GM12865 (cell line): ENCODE measurements at regions not wholly inside any gene's neighbourhood (a gene's known extent, or its start where the extent isn't known, plus 50 kb on each side); places are given as distances from the start of the nearest gene placed in this dataset.
"Not testable (repeated sequence)": the region's sequence is repeated elsewhere in the genome, so short reads cannot be mapped to it uniquely, and the experiment has no call there.

Experiments
- DNase-seq: peaks from one replicate; pipeline ENCODE4 v3.0.0; 2010; ENCODE audit warnings: low read depth
- H3K4me3 ChIP-seq: 2 replicates; pipeline ENCODE4 v1.5.1; 2011; ENCODE audit warnings: mild to moderate bottlenecking, low read depth, low read length, control low read depth
- TF ChIP-seq, protein P1 (sequence below): IDR thresholded peaks from 2 replicates; pipeline ENCODE4 v1.5.1; 2011; ENCODE audit warnings: low read length, control low read depth, low read depth, inconsistent platforms; ENCODE audit not compliant: insufficient read depth; ENCODE audit errors: missing control alignments

DNA sequence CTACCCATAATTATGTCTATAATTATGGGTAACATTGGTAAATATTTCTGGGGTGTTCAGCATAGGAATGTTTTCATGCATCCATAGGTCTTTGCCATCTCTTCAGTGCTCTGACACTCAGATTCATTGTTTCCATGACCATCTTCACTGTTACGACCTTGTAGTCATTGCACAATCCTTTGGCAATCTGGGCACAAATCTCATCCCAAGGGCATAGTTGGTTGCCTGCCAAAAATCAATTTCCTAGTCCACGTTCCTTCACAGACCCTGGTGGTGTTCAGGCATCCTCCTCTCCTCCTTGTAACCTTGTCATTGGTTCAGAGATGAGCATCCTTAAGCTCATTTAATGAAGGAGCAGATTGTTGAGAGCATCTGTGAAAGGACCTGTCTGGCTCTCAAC, 1400.7 kb downstream of the CDH12 start:
- no peak for DNase-seq
- H3K4me3 ChIP-seq, result no peak overlapping the region
- TF ChIP-seq, protein P1, sequence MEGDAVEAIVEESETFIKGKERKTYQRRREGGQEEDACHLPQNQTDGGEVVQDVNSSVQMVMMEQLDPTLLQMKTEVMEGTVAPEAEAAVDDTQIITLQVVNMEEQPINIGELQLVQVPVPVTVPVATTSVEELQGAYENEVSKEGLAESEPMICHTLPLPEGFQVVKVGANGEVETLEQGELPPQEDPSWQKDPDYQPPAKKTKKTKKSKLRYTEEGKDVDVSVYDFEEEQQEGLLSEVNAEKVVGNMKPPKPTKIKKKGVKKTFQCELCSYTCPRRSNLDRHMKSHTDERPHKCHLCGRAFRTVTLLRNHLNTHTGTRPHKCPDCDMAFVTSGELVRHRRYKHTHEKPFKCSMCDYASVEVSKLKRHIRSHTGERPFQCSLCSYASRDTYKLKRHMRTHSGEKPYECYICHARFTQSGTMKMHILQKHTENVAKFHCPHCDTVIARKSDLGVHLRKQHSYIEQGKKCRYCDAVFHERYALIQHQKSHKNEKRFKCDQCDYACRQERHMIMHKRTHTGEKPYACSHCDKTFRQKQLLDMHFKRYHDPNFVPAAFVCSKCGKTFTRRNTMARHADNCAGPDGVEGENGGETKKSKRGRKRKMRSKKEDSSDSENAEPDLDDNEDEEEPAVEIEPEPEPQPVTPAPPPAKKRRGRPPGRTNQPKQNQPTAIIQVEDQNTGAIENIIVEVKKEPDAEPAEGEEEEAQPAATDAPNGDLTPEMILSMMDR, result no peak

DNA sequence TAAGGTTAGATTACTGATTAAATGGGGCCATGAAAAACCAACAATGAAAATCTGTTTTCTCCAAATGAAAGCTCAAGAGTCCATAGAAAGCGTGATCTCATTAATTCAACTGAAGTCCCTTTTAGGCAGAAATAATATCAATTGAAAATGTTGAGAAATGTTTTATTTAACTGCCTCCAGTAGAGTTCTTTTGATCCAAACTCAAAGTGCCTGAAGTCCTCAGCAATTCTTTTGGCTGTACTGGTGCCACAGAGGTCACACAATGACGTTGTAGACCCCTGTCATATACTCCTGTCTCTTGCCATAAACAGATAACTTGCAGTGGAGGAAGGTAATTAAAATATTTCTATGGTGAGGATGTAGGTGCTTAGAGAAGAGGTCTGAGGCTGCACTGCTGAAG, 1420.5 kb downstream of the CDH12 start:
- TF ChIP-seq, protein P1, result no peak
- no peak for DNase-seq
- H3K4me3 ChIP-seq, result no peak overlapping the region

DNA sequence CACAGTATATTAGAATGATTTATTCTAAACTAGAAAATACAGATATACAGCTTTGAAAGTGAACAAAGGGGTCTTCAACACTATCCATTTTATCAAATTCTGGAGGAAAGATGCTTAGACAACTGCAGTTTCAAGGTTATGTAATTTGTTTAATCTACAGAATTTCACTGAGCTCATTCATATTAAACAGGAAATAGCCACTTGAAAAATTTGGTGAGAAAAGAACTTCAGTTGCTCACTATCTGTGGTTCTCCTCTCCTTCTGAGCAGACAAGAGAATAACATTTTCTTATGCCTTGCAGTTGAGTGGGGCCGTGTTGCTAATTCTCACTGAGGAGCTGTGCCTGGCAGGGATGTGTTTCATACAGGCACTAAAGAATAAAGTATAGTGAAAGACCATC, 1428.2 kb downstream of the CDH12 start:
- H3K4me3 ChIP-seq, result no peak overlapping the region
- DNase-seq, result no peak
- TF ChIP-seq, protein P1, result no peak

DNA sequence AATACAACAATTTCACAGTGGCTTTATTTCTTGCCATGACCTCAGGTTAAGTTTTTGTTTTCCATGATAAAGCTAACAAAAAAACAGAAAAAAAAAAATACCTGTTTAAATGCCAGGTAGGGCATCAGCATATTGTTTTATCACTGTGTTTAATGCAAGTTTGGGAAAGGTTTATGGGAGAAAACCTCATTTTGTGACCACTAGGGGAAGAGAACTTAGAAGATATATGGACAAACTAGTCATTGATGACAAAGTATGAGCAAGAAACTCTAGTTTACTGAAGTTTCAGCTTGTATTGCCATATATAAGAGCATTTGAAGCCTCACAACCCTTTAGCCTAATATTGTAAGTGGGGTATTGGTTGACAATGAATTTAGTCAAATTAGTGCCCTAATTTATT, 1431.4 kb upstream of the CDH18 start:
- TF ChIP-seq, protein P1, result no peak
- H3K4me3 ChIP-seq, result no peak overlapping the region
- DNase-seq, result no peak

DNA sequence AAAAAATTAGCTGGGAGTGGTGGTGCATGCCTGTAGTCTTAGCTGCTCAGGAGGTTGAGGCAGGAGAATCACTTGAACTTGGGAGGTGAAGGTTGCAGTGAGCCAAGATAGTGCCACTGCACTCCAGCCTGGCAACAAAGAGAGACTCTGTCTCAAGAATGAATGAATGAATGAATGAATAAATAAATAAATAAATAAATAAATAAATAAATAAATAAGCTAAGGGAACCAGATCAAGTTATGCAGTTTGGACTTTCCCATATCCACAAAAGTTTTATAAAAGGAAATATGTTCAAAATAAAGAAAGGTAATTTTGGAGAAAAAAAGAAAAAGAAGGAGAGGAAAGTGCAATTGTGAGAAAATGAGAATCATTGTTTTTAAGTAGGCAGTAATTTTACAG, 1414.1 kb upstream of the CDH18 start:
- H3K4me3 ChIP-seq, DNase-seq: not testable (repeated sequence)

DNA sequence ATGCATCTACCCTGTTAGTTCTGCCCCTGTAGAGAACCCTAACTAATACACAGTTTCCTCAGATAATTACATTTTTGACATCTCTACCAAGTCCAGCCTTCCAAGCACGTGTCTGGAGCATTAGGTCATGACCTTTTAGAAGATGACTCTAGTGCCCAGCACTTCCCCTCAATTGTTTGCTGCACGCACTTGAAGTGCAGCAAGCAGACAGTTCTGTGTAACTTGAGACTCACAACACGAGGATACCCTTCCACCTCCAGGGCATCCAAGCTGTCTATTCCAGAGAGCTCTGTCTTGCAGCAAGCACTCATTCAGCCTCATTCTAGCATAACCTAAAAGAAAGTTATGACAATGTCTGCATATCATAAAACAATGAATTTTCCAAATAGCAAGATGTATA, 1410.5 kb upstream of the CDH18 start:
- TF ChIP-seq, protein P1, result no peak
- H3K4me3 ChIP-seq, result no peak overlapping the region
- DNase-seq, result no peak

DNA sequence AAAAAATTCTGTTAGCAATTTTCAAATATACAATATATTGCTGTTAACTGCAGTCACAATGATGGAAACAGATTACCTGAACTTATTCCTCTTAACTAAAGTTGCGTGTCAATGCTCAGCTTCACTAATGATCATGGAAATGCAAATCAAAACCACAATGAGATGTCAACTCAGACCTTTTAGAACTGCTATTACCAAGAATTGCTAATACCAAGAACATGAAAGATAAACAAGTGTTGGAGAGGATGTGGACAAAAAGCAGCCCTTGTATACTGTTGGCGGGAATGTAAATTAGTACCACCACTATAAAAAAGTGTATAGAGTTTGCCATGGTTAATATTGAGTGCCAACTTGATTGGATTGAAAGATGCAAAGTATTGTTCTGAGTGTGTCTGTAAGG, 1409.7 kb upstream of the CDH18 start:
- no peak overlapping the region for H3K4me3 ChIP-seq
- DNase-seq, result peak; percentile 0
- TF ChIP-seq, protein P1, result no peak

DNA sequence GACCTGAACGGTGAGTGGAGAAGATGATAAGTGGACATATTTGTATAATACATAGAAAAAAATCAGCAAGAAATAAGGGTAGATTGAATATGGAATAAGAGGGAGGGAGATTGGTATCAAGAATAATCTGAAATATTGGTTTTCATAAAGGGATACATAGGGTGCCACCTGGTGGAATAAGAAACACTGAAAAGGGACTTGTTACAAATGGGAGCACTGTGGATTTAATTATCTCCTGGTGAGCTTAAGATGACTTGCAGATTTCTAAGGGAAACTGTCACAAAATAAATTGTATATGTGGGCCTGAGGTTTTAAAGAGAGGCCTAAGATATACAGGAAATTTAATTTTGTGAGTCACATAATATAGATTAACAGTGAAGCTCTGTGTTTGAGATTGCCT, 1403.5 kb upstream of the CDH18 start:
- DNase-seq, result no peak
- no peak overlapping the region for H3K4me3 ChIP-seq
- TF ChIP-seq, protein P1, result no peak

DNA sequence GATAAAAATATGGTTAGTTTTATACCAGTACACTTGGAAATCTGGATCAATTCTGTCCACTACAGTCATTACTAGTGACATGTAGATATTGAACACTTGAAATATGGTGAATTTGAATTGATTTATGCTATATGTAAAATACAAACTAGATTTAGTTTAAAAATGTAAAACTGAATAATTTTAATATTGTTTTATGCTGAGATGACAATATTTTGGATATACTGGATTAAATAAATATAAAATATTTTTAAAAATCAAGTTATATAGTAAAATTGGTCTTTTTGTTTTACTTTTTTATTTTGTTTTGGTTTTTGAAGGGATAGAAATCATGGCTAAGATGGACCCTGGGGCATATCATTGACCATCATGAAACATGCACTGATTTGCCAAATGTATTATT, 1372.8 kb upstream of the CDH18 start:
- H3K4me3 ChIP-seq, DNase-seq: not testable (repeated sequence)

DNA sequence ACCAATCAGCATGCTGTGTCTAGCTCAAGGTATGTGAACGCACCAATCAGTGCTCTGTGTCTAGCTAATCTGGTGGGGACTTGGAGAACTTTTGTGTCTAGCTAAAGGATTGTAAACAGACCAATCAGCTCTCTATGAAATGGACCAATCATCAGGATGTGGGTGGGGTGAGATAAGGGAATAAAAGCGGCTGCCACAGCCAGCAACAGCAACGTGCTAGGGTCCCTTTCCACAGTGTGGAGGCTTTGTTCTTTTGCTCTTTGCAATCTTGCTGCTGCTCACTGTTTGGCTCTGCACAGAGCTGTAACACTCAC, 1353.9 kb upstream of the CDH18 start:
- not testable (repeated sequence) for DNase-seq, H3K4me3 ChIP-seq

DNA sequence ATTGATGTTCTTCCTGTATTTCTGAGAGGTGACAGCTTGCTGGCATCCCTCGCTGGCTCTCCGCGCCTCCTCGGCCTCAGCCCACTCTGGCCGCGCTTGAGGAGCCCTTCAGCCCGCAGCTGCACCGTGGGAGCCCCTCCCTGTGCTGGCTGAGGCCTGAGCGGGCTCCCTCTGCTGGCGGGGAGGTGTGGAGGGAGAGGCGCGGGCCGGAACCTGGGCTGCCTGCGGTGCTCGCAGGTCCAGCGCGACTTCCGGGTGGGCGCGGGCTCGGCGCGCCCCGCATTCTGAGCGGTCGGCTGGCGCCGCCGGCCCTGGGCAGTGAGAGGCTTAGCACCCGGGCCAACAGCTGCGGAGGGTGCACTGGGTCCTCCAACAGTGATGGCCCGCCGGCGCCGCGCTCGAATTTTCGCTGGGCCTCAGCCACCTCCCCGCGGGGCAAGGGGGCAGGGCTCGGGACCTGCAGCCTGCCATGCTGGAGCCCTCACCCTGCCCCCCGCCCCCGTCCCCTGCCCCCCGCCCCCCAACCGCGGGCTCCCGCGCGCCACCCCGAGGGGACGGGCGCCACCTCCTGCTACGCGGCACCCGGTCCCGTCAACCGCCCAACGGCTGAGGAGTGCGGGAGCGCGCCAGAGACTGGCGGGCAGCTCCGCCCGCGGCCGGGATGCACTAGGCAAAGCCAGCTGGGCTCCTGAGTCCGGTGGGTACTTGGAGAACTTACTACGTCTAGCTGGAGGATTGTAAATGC, 1353.4 kb upstream of the CDH18 start:
- H3K4me3 ChIP-seq, DNase-seq: not testable (repeated sequence)
